ENCODE measurements at regions not wholly inside any gene's neighbourhood (a gene's known extent, or its start where the extent isn't known, plus 50 kb on each side); places are given as distances from the start of the nearest gene placed in this dataset.

GRCh38 chr21:15122241-15122640 lies 57.4 kb upstream of the NRIP1 start:
- CTCF ChIA-PET (ENCODE audit: low intra/inter-chr PET ratio, low total read pairs) = no interaction called here
- in situ Hi-C loops (cut with HindIII; ENCODE audit: extremely low pct_ligation_motif_present, low pct_unique_long_range_greater_than_20kb) = no loop called here
- Histone ChIP-seq H3K9ac (ENCODE audit: insufficient read depth, low read depth, low read length) (peak overlapping the region; percentile 61; the same call in 1 of the 2 replicates), H3K79me2 (ENCODE audit: insufficient read depth, low read length) (no peaks in the 10 kb centered on the region), H4K20me1 (ENCODE audit: insufficient read depth, low read length) (no peaks in the 10 kb centered on the region), H3K27me3 (ENCODE audit: control insufficient read depth in 1 of 2, insufficient read depth in 2 of 2, low read length in 2 of 2) (no peaks in the 10 kb centered on the region), H3K4me2 (ENCODE audit: low read depth, low read length) (peak overlapping the region; percentile 72), H3K9me3 (ENCODE audit: low read length) (no peaks in the 10 kb centered on the region), H3K36me3 (replicated peaks in 1 of 2; ENCODE audit: control insufficient read depth in 1 of 2, insufficient read depth in 2 of 2, low read length in 2 of 2) (no peaks in the 10 kb centered on the region), H2AFZ (ENCODE audit: low read length) (peak overlapping the region; percentile 84), H3K27ac (ENCODE audit: extremely low read length, insufficient read depth, low read length) (peak overlapping the region; percentile 68), H3K4me3 (replicated peaks in 1 of 3; ENCODE audit: insufficient read depth in 1 of 3, low read depth in 2 of 3, low read length in 3 of 3) (peak overlapping the region; percentile 7 to 41 (median 35); a peak in 4 of 6 replicates), H3K4me1 (ENCODE audit: insufficient read depth, low read length) (peaks cover 26% of the 10 kb centered on the region)
- peak; percentile 76 for ATAC-seq
- FAIRE-seq = no peak
- BruUV-seq (replicated peaks) = no TSS peak
- POLR2A ChIA-PET = interaction anchor here (0.7 to 3.1 kb wide), 16 partner anchors 10 to 319 kb away, joined by 3 to 51 read pairs (median 3); partner anchors contain the start of gene NRIP1
- intact Hi-C loops (cut with micrococcal nuclease; ENCODE audit: unreplicated experiment) = loop anchor here (5.0 kb wide), 1 partner anchor 260 kb away; no protein-coding TSS in a partner anchor
- WGBS (ENCODE audit: low lambda C conversion rate) = 16% methylated on average over 4 of the region's 4 CpGs
- DNase-seq (ENCODE audit: low spot score) = peak; percentile 57
- TF ChIP-seq ZFP37 (CRISPR knock-in tag; IDR thresholded peaks at IDR 0.05; ENCODE audit: borderline replicate concordance) (no peak), NFE2L2 (IDR thresholded peaks at IDR 0.05; ENCODE audit: low read length) (no peak), REXO4 (CRISPR knock-in tag; IDR thresholded peaks at IDR 0.05; ENCODE audit: borderline replicate concordance) (no peak), MEF2D (CRISPR knock-in tag; IDR thresholded peaks at IDR 0.05) (no peak), CC2D1A (CRISPR knock-in tag; IDR thresholded peaks at IDR 0.05) (no peak), TGIF2 (CRISPR knock-in tag; IDR thresholded peaks at IDR 0.05) (no peak), DNMT3B (CRISPR knock-in tag; conservative IDR thresholded peaks at IDR 0.05) (0 out of 2 replicates have a peak, but pooled peaks have one; percentile 29), SAP130 (CRISPR knock-in tag; IDR thresholded peaks at IDR 0.05; ENCODE audit: low read depth) (peak; percentile 9; the same call in 1 of the 2 replicates), NCOA2 (CRISPR knock-in tag; IDR thresholded peaks at IDR 0.05) (no peak)
- TF ChIP-seq, protein P1, sequence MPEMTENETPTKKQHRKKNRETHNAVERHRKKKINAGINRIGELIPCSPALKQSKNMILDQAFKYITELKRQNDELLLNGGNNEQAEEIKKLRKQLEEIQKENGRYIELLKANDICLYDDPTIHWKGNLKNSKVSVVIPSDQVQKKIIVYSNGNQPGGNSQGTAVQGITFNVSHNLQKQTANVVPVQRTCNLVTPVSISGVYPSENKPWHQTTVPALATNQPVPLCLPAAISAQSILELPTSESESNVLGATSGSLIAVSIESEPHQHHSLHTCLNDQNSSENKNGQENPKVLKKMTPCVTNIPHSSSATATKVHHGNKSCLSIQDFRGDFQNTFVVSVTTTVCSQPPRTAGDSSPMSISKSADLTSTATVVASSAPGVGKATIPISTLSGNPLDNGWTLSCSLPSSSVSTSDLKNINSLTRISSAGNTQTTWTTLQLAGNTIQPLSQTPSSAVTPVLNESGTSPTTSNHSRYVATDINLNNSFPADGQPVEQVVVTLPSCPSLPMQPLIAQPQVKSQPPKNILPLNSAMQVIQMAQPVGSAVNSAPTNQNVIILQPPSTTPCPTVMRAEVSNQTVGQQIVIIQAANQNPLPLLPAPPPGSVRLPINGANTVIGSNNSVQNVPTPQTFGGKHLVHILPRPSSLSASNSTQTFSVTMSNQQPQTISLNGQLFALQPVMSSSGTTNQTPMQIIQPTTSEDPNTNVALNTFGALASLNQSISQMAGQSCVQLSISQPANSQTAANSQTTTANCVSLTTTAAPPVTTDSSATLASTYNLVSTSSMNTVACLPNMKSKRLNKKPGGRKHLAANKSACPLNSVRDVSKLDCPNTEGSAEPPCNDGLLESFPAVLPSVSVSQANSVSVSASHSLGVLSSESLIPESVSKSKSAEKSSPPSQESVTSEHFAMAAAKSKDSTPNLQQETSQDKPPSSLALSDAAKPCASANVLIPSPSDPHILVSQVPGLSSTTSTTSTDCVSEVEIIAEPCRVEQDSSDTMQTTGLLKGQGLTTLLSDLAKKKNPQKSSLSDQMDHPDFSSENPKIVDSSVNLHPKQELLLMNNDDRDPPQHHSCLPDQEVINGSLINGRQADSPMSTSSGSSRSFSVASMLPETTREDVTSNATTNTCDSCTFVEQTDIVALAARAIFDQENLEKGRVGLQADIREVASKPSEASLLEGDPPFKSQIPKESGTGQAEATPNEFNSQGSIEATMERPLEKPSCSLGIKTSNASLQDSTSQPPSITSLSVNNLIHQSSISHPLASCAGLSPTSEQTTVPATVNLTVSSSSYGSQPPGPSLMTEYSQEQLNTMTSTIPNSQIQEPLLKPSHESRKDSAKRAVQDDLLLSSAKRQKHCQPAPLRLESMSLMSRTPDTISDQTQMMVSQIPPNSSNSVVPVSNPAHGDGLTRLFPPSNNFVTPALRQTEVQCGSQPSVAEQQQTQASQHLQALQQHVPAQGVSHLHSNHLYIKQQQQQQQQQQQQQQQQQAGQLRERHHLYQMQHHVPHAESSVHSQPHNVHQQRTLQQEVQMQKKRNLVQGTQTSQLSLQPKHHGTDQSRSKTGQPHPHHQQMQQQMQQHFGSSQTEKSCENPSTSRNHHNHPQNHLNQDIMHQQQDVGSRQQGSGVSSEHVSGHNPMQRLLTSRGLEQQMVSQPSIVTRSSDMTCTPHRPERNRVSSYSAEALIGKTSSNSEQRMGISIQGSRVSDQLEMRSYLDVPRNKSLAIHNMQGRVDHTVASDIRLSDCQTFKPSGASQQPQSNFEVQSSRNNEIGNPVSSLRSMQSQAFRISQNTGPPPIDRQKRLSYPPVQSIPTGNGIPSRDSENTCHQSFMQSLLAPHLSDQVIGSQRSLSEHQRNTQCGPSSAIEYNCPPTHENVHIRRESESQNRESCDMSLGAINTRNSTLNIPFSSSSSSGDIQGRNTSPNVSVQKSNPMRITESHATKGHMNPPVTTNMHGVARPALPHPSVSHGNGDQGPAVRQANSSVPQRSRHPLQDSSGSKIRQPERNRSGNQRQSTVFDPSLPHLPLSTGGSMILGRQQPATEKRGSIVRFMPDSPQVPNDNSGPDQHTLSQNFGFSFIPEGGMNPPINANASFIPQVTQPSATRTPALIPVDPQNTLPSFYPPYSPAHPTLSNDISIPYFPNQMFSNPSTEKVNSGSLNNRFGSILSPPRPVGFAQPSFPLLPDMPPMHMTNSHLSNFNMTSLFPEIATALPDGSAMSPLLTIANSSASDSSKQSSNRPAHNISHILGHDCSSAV (CRISPR knock-in tag; IDR thresholded peaks at IDR 0.05; ENCODE audit: borderline replicate concordance) = no peak
- TF ChIP-seq, protein P2, sequence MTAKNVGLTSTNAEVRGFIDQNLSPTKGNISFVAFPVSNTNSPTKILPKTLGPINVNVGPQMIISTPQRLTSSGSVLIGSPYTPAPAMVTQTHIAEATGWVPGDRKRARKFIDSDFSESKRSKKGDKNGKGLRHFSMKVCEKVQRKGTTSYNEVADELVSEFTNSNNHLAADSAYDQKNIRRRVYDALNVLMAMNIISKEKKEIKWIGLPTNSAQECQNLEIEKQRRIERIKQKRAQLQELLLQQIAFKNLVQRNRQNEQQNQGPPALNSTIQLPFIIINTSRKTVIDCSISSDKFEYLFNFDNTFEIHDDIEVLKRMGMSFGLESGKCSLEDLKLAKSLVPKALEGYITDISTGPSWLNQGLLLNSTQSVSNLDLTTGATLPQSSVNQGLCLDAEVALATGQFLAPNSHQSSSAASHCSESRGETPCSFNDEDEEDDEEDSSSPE (CRISPR knock-in tag; IDR thresholded peaks at IDR 0.05) = no peak
- TF ChIP-seq, protein P3, sequence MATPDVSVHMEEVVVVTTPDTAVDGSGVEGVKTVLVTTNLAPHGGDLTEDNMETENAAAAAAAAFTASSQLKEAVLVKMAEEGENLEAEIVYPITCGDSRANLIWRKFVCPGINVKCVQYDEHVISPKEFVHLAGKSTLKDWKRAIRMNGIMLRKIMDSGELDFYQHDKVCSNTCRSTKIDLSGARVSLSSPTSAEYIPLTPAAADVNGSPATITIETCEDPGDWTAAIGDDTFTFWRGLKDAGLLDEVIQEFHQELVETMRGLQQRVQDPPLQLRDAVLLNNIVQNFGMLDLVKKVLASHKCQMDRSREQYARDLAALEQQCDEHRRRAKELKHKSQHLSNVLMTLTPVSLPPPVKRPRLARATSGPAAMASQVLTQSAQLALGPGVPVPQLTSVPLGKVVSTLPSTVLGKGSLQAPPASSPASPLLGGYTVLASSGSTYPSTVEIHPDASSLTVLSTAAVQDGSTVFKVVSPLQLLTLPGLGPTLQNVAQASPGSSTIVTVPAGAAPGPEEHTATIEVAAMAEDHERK (CRISPR knock-in tag; IDR thresholded peaks at IDR 0.05; ENCODE audit: low read depth) = no peak
- TF ChIP-seq, protein P4, sequence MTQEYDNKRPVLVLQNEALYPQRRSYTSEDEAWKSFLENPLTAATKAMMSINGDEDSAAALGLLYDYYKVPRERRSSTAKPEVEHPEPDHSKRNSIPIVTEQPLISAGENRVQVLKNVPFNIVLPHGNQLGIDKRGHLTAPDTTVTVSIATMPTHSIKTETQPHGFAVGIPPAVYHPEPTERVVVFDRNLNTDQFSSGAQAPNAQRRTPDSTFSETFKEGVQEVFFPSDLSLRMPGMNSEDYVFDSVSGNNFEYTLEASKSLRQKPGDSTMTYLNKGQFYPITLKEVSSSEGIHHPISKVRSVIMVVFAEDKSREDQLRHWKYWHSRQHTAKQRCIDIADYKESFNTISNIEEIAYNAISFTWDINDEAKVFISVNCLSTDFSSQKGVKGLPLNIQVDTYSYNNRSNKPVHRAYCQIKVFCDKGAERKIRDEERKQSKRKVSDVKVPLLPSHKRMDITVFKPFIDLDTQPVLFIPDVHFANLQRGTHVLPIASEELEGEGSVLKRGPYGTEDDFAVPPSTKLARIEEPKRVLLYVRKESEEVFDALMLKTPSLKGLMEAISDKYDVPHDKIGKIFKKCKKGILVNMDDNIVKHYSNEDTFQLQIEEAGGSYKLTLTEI (CRISPR knock-in tag; conservative IDR thresholded peaks at IDR 0.05) = no peak
